HTR-8/SVneo (cell line): ENCODE measurements at regions not wholly inside any gene's neighbourhood (a gene's known extent, or its start where the extent isn't known, plus 50 kb on each side); places are given as distances from the start of the nearest gene placed in this dataset.
A peak's percentile ranks its signal among the peaks of the same experiment; 100 is the strongest.

Source experiments
- DNase-seq: peaks from one replicate; pipeline ENCODE4 v3.0.0; 2011; ENCODE audit warnings: low spot score, mixed read lengths; ENCODE audit not compliant: insufficient read length
- FAIRE-seq: peaks from 2 replicates; lab custom pipeline; 2011; peaks lifted over from hg19 to GRCh38; lab: Jason Lieb, UNC

- FAIRE-seq: peak; percentile 16
- DNase-seq: no peak
These were observed 634.9 kb downstream of the METTL15 start for GRCh38 chr11:28743061-28743550.

- no peak for DNase-seq
- no peak for FAIRE-seq
These were observed 631.5 kb downstream of the METTL15 start for GRCh38 chr11:28739489-28740280.

DNA sequence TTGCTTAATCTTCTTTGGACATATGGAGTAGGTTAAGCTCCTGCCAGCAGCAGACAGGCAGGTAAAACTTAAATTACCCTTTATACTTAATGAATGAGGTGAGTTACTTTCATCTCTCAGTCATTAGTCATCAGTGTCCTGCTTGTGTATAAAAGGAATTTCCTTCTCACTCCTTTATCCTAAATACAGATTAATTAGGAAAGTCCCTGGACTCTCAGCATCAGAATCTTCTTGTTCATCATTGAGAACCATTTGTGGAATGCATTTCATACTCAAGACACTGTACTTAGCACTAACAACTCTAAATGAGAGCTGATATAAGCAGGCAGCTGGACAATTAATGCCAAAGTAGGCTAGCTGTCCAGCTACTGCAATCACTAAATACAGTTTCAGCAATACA is 630.4 kb downstream of the METTL15 start:
- DNase-seq: no peak
- no peak for FAIRE-seq

GRCh38 chr11:28736256-28736655 is 628.1 kb downstream of the METTL15 start:
- DNase-seq (no peak), FAIRE-seq (no peak)

- FAIRE-seq: no peak
These were observed 627.3 kb downstream of the METTL15 start for GRCh38 chr11:28735511-28735910.

GRCh38 chr11:28730889-28731288 is 622.7 kb downstream of the METTL15 start:
- no peak for FAIRE-seq
- no peak for DNase-seq

More at GRCh38 chr11:28735511-28735910, 627.3 kb downstream of the METTL15 start:
- no peak for DNase-seq

DNA sequence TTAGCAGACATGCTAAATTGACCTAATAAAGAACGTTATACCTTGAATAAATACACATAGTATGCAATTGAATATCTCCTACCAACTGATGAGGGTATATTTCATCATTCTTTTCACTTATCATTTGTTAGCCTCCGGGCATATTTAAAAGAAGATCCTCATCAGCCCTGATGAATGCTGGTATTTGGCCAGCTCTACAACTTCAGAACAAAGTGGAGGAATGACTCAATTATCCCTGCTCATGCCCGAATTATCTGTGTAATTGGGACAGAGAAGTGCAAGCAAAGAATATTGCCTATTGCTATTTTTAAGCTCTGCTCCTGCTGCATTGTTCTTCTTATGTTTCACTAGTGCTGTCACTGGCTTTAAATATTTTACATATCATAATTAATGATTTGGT is 622.1 kb downstream of the METTL15 start:
- no peak for FAIRE-seq
- DNase-seq: no peak

- DNase-seq (no peak), FAIRE-seq (no peak)
These were observed 621.2 kb downstream of the METTL15 start for GRCh38 chr11:28729339-28729738.

GRCh38 chr11:28728666-28729065 is 620.5 kb downstream of the METTL15 start:
- DNase-seq (no peak), FAIRE-seq (no peak)

DNA sequence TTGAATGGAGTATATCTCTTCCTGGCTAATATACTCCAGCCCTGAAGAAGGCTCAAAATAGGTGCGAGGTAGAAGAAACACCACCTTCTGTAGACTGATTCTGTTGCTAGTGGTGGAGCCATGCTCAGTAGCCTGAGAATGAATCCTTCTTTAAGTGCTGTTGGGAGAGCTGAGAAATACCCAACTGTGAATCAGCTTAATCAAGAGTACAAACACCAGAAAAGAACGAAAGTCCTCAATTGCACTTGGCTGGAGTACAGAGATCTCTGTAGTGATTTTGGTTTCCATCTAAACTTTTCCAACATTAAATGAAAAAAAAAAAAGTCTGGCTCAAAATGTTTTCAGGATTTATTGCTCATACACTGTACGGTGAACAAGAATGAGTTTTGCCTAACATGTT is 619.1 kb downstream of the METTL15 start:
- FAIRE-seq: no peak

GRCh38 chr11:28726432-28726831 is 618.2 kb downstream of the METTL15 start:
- DNase-seq (no peak), FAIRE-seq (no peak)

More for the DNA sequence above, 619.1 kb downstream of the METTL15 start:
- DNase-seq: no peak

GRCh38 chr11:28715726-28716125 is 607.5 kb downstream of the METTL15 start:
- DNase-seq (no peak), FAIRE-seq (peak; percentile 52)

DNA sequence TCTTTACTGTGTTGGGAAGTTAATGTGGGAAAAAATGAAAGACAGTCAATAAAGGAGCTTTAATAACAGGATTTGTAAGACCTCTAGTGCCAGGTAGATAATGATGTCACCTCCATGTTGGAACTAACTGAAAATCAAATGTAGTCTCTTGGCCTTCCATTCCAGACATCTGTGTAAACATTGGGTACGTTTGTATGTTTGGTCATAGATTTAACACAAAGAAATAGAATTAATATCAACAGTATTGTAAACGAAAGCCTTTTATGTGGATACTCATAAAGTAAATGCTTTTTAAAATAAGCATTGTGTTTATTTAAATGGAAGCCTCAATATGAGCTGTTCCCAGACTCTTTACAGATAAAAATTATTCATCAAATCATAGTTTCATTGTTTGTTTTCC is 605.7 kb downstream of the METTL15 start:
- no peak for DNase-seq
- FAIRE-seq: no peak

DNA sequence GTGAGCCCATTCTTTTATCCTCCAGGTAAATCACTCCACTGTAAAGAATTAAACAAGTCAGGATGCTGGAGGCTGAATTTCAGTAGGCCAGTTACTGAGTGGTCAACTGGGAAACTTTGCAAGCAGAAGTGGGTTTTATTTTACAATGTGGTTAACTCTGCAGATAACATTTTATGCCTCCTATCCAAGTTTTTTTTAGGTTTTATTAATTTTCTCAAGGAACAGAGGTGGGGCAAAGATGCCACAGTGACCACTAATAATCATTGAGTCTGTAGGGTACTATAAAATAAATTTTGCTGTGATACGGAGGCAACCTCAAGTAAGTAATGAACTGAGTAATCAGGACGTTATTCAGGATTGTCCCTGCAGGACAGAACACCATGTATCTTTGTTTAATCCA is 599.9 kb downstream of the METTL15 start:
- FAIRE-seq (no peak), DNase-seq (no peak)

GRCh38 chr11:28704801-28705200 is 596.6 kb downstream of the METTL15 start:
- DNase-seq (no peak), FAIRE-seq (no peak)

- FAIRE-seq: no peak
- no peak for DNase-seq
These were observed 595.2 kb downstream of the METTL15 start for GRCh38 chr11:28703371-28703770.

GRCh38 chr11:28702871-28703270 is 594.7 kb downstream of the METTL15 start:
- FAIRE-seq: no peak
- no peak for DNase-seq

DNA sequence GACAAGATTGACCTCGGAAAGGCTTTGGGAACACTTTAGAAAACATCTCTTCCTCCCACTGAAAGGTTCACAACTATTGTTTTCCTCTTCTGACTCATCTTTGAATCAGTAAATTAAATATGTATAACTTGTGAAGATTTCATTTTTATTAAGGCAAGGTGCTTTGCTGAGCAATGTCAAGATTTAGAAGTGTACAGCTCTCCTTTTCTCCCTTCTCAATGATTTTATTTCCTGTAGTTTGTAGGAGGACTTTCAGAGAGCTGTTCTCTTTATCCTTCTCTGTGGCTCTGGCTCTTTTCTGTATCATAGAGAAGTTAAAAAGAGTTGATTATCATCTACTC is 594.2 kb downstream of the METTL15 start:
- DNase-seq: no peak
- FAIRE-seq: no peak

DNA sequence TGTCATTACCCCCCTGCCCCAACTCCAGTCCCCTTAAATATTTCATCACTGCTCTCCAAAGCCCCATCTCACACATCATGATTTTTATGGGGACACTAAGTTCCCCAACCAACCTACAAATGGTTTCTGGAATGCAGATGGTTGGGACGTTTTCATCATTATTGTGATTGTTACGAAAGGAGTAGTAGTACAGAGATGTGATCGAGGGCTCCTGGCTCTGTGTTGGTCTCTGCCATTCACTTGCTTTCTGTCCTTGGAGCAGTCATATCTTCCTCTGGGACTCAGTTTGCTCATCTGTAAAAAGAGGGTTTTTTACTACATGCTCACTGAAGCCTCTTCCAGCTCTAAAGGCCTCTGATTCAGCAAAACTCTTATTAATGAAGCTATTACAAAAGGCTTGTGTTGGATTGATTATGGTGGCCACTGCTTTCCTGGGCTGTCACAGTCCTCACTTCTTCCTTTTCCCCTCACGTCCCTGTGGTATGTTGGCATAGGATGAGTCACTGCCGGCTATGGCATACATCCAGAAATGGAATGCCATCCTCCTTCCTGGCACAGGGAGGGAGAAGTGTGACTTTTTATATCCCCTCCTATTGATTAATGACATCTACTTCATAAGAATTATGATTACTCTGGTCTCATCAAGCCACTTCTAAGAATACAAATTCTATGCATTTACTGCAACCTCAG is 593.7 kb downstream of the METTL15 start:
- FAIRE-seq (peak; percentile 20), DNase-seq (peak; percentile 47)

DNA sequence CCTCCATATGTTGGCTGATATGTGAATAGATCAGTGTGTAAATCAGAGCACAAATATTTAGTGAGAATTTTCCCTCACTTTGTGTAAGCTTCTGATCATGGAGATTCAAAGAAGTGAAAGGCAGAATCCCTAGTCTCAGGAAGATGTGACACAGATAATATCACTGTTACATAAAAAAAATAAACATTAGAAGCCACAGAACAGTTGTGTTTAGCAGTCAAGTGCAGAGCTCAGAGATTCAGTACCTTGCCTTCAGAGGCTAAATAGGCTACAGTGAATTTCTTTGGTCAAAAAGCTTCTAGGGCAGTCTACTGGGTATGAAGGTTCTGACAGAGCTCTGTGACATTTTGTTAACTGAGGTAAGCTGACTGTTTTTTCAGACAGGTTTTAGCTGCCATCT is 591.5 kb downstream of the METTL15 start:
- no peak for FAIRE-seq

More for the DNA sequence above, 591.5 kb downstream of the METTL15 start:
- no peak for DNase-seq
